IMR-90 (cell line): ENCODE measurements at regions not wholly inside any gene's neighbourhood (a gene's known extent, or its start where the extent isn't known, plus 50 kb on each side); places are given as distances from the start of the nearest gene placed in this dataset.

Experiments
- BHLHE40 ChIP-seq: fragments of 150-350 bp; IDR thresholded peaks from 2 replicates; pipeline ENCODE4 v1.6.1; 2016; ENCODE audit warnings: mild to moderate bottlenecking, low read depth, low read length
- CEBPB ChIP-seq: IDR thresholded peaks from 2 replicates; pipeline ENCODE4 v1.6.1; 2012; ENCODE audit warnings: low read depth, low read length, improper control_type of control experiment
- CHD1 ChIP-seq: IDR thresholded peaks from 2 replicates; pipeline ENCODE4 v1.6.1; 2012; ENCODE audit warnings: low read depth, low read length, improper control_type of control experiment
- CTCF ChIP-seq: conservative IDR thresholded peaks from 2 replicates; pipeline ENCODE4 v1.5.1; 2012; ENCODE audit warnings: mild to moderate bottlenecking, low read depth, low read length, improper control_type of control experiment
- ELK1 ChIP-seq: fragments of 150-350 bp; IDR thresholded peaks from 2 replicates; pipeline ENCODE4 v1.6.1; 2016; ENCODE audit warnings: low read depth, mild to moderate bottlenecking, low read length, moderate library complexity, borderline replicate concordance
- FOS ChIP-seq: fragments of 150-350 bp; IDR thresholded peaks from 2 replicates; pipeline ENCODE4 v1.6.1; 2016; ENCODE audit warnings: low read depth, low read length
- MXI1 ChIP-seq: IDR thresholded peaks from 2 replicates; pipeline ENCODE4 v1.6.1; 2012; ENCODE audit warnings: low read depth, mild to moderate bottlenecking, low read length, moderate library complexity, borderline replicate concordance
- NFE2L2 ChIP-seq: fragments of 150-350 bp; IDR thresholded peaks from 2 replicates; pipeline ENCODE4 v1.6.1; 2016; ENCODE audit warnings: low read depth, mild to moderate bottlenecking, low read length
- POLR2A ChIP-seq: IDR thresholded peaks from 2 replicates; pipeline ENCODE4 v1.6.1; 2012; ENCODE audit warnings: mild to moderate bottlenecking, low read depth, low read length
- RAD21 ChIP-seq: IDR thresholded peaks from 2 replicates; pipeline ENCODE4 v1.6.1; 2012; ENCODE audit warnings: low read length, improper control_type of control experiment
- RFX5 ChIP-seq: IDR thresholded peaks from 2 replicates; pipeline ENCODE4 v1.8.0; 2012; ENCODE audit warnings: low read depth, mild to moderate bottlenecking, low read length, moderate library complexity
- SMC3 ChIP-seq: fragments of 150-350 bp; IDR thresholded peaks from 2 replicates; pipeline ENCODE4 v1.6.1; 2016; ENCODE audit warnings: low read depth, mild to moderate bottlenecking, antibody characterized with exemption, low read length, moderate library complexity
- USF2 ChIP-seq: fragments of 150-350 bp; IDR thresholded peaks from 2 replicates; pipeline ENCODE4 v1.6.1; 2017; ENCODE audit warnings: mild to moderate bottlenecking, antibody characterized with exemption, low read length, low read depth

GRCh38 chrX:20654596-20655106 is 387.9 kb upstream of the RPS6KA3 start:
- TF ChIP-seq CTCF (no peak), ELK1 (no peak), POLR2A (no peak), USF2 (no peak), CEBPB (no peak), RFX5 (no peak), RAD21 (no peak), FOS (no peak), NFE2L2 (no peak), SMC3 (no peak), MXI1 (no peak), CHD1 (no peak), BHLHE40 (no peak)
